Liver (tissue), 8 donors: ENCODE measurements at regions not wholly inside any gene's neighbourhood (a gene's known extent, or its start where the extent isn't known, plus 50 kb on each side); places are given as distances from the start of the nearest gene placed in this dataset.

Experiments
- DNase-seq: peaks from one replicate; pipeline ENCODE4 v3.0.0-alpha.2; 2017; ENCODE audit warnings: low spot score
- H3K27ac ChIP-seq, 2 donors: one replicate each; pipeline ENCODE4 v1.7.0; 2013; ENCODE audit warnings: inconsistent platforms in 2 of 2, low read length in 2 of 2, control low read depth in 1 of 2, low read depth in 1 of 2, mild to moderate bottlenecking in 1 of 2
- H3K27me3 ChIP-seq, 4 donors: one replicate each; pipeline versions ENCODE4 v1.6.1 to v1.7.0; 2013; ENCODE audit warnings: low read length in 3 of 4, inconsistent platforms in 1 of 4, mild to moderate bottlenecking in 1 of 4, moderate library complexity in 1 of 4; ENCODE audit not compliant: control insufficient read depth in 4 of 4, insufficient read depth in 4 of 4
- H3K36me3 ChIP-seq, 4 donors: one replicate each; pipeline versions ENCODE4 v1.6.1 to v1.7.0; 2013; ENCODE audit warnings: low read length in 3 of 4, mild to moderate bottlenecking in 3 of 4, low read depth in 1 of 4, moderate library complexity in 1 of 4; ENCODE audit not compliant: control insufficient read depth in 4 of 4, insufficient read depth in 3 of 4
- H3K4me1 ChIP-seq, 4 donors: one replicate each; pipeline versions ENCODE4 v1.6.1 to v1.7.0; 2013; ENCODE audit warnings: low read length in 3 of 4, mild to moderate bottlenecking in 3 of 4, moderate library complexity in 1 of 4; ENCODE audit not compliant: control insufficient read depth in 4 of 4, insufficient read depth in 4 of 4
- H3K4me3 ChIP-seq, 3 donors: one replicate each; pipeline versions ENCODE4 v1.6.1 to v1.7.0; 2013; ENCODE audit warnings: low read length in 3 of 3, control low read depth in 1 of 3, low read depth in 1 of 3, mild to moderate bottlenecking in 1 of 3
- H3K9ac ChIP-seq, 2 donors: one replicate each; pipeline ENCODE4 v1.7.0; 2013; ENCODE audit warnings: low read length in 2 of 2, mild to moderate bottlenecking in 2 of 2, moderate library complexity in 2 of 2, control low read depth in 1 of 2, low read depth in 1 of 2
- H3K9me3 ChIP-seq, 4 donors: one replicate each; pipeline versions ENCODE4 v1.6.1 to v1.7.0; 2013; ENCODE audit warnings: low read length in 3 of 4; ENCODE audit not compliant: control insufficient read depth in 4 of 4
- EGR1 ChIP-seq, 2 donors: IDR thresholded peaks; 2 replicates each; pipeline ENCODE4 v1.6.1; 2016 to 2018; ENCODE audit warnings: antibody characterized with exemption in 2 of 2, low read depth in 2 of 2
- FOXA1 ChIP-seq: IDR thresholded peaks from 2 replicates; pipeline ENCODE4 v1.6.1; 2016; ENCODE audit warnings: antibody characterized with exemption
- FOXA2 ChIP-seq: IDR thresholded peaks from 2 replicates; pipeline ENCODE4 v1.6.1; 2016; ENCODE audit warnings: antibody characterized with exemption
- GABPA ChIP-seq, 2 donors: IDR thresholded peaks in 1 of 2; conservative IDR thresholded peaks in 1 of 2; 2 replicates each; pipeline ENCODE4 v1.6.1; 2016; ENCODE audit warnings: antibody characterized with exemption in 2 of 2, mild to moderate bottlenecking in 1 of 2, moderate library complexity in 1 of 2
- HNF4A ChIP-seq, 2 donors: conservative IDR thresholded peaks; 2 replicates each; pipeline ENCODE4 v1.6.1; 2016; ENCODE audit warnings: antibody characterized with exemption in 2 of 2, mild to moderate bottlenecking in 2 of 2
- HNF4G ChIP-seq: IDR thresholded peaks from 2 replicates; pipeline ENCODE4 v1.6.1; 2016; ENCODE audit warnings: antibody characterized with exemption
- JUND ChIP-seq, 2 donors: IDR thresholded peaks; 2 replicates each; pipeline ENCODE4 v1.6.1; 2016; ENCODE audit warnings: antibody characterized with exemption in 2 of 2
- NR2F2 ChIP-seq: IDR thresholded peaks from 2 replicates; pipeline ENCODE4 v1.6.1; 2016; ENCODE audit warnings: antibody characterized with exemption
- RXRA ChIP-seq, 2 donors: IDR thresholded peaks; 2 replicates each; pipeline ENCODE4 v1.6.1; 2017 to 2018; ENCODE audit warnings: antibody characterized with exemption in 2 of 2, mild to moderate bottlenecking in 1 of 2
- SP1 ChIP-seq: IDR thresholded peaks from 2 replicates; pipeline ENCODE4 v1.6.1; 2018; ENCODE audit warnings: antibody characterized with exemption, mild to moderate bottlenecking
- TAF1 ChIP-seq: conservative IDR thresholded peaks from 2 replicates; pipeline ENCODE4 v1.6.1; 2016; ENCODE audit warnings: antibody characterized with exemption, mild to moderate bottlenecking
- YY1 ChIP-seq: IDR thresholded peaks from 2 replicates; pipeline ENCODE4 v1.6.1; 2016; ENCODE audit warnings: antibody characterized with exemption, mild to moderate bottlenecking
- WGBS: extraction: QIAGEN DNeasy Blood & Tissue Kit; methylation state at CpG from one replicate; pipeline ENCODE4 v1.1.7; 2013; 5-methylcytosine and 5-hydroxymethylcytosine counted together
- TF ChIP-seq, protein P1 (sequence below): IDR thresholded peaks from 2 replicates; pipeline ENCODE4 v1.6.1; 2016; ENCODE audit warnings: antibody characterized with exemption
- TF ChIP-seq, protein P2 (sequence below): IDR thresholded peaks from 2 replicates; pipeline ENCODE4 v1.6.1; 2016; ENCODE audit warnings: antibody characterized with exemption, mild to moderate bottlenecking
- TF ChIP-seq, protein P3 (sequence below): IDR thresholded peaks from 2 replicates; pipeline ENCODE4 v1.6.1; 2016; ENCODE audit warnings: antibody characterized with exemption
- TF ChIP-seq, protein P4 (sequence below): fragments of 150-350 bp; IDR thresholded peaks from 2 replicates; pipeline ENCODE4 v1.5.1; 2017; ENCODE audit warnings: improper control_type of control experiment, low read depth, low read length; ENCODE audit not compliant: missing input control
- TF ChIP-seq, protein P5 (sequence below): IDR thresholded peaks from 2 replicates; pipeline ENCODE4 v1.6.1; 2016; ENCODE audit warnings: antibody characterized with exemption
- donor health status: healthy.
- donor health status: healthy.
- donor health status: healthy.
- donor health status: healthy.
- donor health status: healthy.

DNA sequence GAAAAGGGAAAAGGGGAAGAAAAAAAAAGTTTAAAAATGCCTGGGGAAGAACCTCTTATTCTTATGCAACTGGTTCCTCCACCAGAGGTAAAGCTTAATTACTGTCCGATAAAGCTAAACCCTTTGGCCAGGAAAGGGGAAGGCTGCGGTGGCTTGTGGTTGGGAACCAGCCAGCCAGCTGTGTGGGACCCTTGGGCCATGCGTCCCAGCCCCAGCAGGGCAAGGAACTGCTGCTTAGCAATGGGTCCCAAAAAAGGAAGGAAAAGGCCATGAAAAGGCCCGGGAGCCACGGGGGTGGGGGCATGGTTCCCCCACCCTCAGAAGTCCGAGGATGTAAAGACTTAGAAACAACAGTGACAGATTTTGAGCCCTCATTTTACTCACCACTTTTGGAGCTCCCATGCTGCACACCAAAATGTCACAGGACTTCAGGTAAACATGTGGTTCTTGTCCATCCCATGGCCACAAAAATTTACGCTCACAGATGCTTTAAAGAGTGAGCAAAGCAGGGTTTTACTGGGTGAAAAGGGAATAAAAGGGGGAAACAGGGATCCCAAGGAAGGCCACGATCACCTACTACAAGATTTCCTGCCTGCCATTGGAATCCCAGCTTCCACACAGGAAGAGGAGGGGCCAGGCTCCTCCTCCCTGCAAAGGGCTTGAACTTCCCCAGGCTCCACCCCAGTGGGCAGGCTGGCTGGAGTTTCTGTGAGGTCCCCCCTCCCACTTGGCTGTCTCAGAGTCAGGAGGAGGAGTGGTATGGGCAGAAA lies 1234.7 kb upstream of the GJE1 start:
- H3K4me1 ChIP-seq, result no peaks in the 10 kb centered on the region
- no peak overlapping the region for H3K27ac ChIP-seq
- no peak overlapping the region for H3K9ac ChIP-seq
- DNase-seq, result no peak
- no peaks in the 10 kb centered on the region for H3K36me3 ChIP-seq
- no peaks in the 10 kb centered on the region for H3K27me3 ChIP-seq
- peaks cover 3 to 12% (median 8%) of the 10 kb centered on the region in 4 donors for H3K9me3 ChIP-seq
- H3K4me3 ChIP-seq, result no peak overlapping the region
- TF ChIP-seq NR2F2 (no peak), FOXA1 (no peak), RXRA (IDR thresholded peaks at IDR 0.05) (no peak), JUND (IDR thresholded peaks at IDR 0.05) (no peak)
- TF ChIP-seq, protein P1, sequence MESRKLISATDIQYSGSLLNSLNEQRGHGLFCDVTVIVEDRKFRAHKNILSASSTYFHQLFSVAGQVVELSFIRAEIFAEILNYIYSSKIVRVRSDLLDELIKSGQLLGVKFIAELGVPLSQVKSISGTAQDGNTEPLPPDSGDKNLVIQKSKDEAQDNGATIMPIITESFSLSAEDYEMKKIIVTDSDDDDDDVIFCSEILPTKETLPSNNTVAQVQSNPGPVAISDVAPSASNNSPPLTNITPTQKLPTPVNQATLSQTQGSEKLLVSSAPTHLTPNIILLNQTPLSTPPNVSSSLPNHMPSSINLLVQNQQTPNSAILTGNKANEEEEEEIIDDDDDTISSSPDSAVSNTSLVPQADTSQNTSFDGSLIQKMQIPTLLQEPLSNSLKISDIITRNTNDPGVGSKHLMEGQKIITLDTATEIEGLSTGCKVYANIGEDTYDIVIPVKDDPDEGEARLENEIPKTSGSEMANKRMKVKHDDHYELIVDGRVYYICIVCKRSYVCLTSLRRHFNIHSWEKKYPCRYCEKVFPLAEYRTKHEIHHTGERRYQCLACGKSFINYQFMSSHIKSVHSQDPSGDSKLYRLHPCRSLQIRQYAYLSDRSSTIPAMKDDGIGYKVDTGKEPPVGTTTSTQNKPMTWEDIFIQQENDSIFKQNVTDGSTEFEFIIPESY, result no peak
- TF ChIP-seq, protein P2, sequence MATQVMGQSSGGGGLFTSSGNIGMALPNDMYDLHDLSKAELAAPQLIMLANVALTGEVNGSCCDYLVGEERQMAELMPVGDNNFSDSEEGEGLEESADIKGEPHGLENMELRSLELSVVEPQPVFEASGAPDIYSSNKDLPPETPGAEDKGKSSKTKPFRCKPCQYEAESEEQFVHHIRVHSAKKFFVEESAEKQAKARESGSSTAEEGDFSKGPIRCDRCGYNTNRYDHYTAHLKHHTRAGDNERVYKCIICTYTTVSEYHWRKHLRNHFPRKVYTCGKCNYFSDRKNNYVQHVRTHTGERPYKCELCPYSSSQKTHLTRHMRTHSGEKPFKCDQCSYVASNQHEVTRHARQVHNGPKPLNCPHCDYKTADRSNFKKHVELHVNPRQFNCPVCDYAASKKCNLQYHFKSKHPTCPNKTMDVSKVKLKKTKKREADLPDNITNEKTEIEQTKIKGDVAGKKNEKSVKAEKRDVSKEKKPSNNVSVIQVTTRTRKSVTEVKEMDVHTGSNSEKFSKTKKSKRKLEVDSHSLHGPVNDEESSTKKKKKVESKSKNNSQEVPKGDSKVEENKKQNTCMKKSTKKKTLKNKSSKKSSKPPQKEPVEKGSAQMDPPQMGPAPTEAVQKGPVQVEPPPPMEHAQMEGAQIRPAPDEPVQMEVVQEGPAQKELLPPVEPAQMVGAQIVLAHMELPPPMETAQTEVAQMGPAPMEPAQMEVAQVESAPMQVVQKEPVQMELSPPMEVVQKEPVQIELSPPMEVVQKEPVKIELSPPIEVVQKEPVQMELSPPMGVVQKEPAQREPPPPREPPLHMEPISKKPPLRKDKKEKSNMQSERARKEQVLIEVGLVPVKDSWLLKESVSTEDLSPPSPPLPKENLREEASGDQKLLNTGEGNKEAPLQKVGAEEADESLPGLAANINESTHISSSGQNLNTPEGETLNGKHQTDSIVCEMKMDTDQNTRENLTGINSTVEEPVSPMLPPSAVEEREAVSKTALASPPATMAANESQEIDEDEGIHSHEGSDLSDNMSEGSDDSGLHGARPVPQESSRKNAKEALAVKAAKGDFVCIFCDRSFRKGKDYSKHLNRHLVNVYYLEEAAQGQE, result no peak
- WGBS, result 72% methylated on average over 8 of the region's 8 CpGs

DNA sequence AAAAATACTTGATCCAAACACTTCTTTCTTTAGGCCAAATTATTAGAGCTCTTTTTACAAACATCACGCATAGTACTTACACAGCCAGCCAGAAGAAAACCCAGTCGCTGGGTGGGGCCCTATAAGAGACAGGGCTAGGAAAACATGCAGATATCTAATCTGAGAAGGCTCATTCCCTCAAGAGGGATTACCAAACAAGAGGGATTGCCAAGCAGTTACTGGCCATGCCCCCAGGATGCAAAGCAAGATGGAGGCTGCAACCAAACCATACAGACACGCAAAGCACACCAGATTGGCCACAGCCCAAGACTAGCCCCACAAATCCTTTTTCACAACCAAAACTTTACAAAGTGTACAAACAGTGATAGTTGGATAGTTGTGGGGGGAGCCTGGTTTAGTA lies 1235.4 kb upstream of the GJE1 start:
- no peak overlapping the region for H3K9ac ChIP-seq
- H3K9me3 ChIP-seq, result peaks cover 3 to 12% (median 8%) of the 10 kb centered on the region in 4 donors
- no peak overlapping the region for H3K27ac ChIP-seq
- no peaks in the 10 kb centered on the region for H3K36me3 ChIP-seq
- no peaks in the 10 kb centered on the region for H3K27me3 ChIP-seq
- no peak for DNase-seq
- no peaks in the 10 kb centered on the region for H3K4me1 ChIP-seq
- WGBS, result 82% methylated on average over 3 of the region's 3 CpGs
- H3K4me3 ChIP-seq, result no peak overlapping the region
- no peak for TF ChIP-seq TAF1
- TF ChIP-seq GABPA (IDR thresholded peaks at IDR 0.05 in 1 of 2, conservative IDR thresholded peaks at IDR 0.05 in 1 of 2), result no peak
- TF ChIP-seq HNF4A (conservative IDR thresholded peaks at IDR 0.05), result no peak
- TF ChIP-seq EGR1 (IDR thresholded peaks at IDR 0.05; ENCODE audit: low read depth in 2 of 2), result no peak

DNA sequence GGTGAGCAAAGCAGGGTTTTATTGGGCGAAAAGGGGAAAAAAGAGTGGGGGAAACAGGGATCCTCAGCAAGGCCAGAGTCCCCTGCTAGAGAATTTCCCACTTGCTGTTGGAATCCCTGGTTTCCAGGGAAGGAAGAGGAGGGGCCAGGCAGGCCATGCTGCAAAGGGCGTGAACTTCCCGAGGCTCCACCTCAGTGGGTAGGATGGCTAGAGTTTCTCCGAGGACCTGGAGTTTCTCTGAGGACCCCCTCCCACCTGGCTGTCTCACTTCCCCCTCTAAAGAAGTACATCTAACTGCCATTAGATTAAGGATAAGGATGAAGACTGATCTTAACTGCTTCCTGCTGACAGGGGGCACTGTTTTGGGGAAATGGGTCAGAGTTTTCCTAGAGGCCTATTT lies 1239.3 kb upstream of the GJE1 start:
- Histone ChIP-seq H3K4me1 (no peaks in the 10 kb centered on the region), H3K27me3 (no peaks in the 10 kb centered on the region), H3K9ac (no peak overlapping the region), H3K9me3 (no peaks in the 10 kb centered on the region), H3K27ac (no peak overlapping the region), H3K36me3 (no peaks in the 10 kb centered on the region), H3K4me3 (no peak overlapping the region)
- WGBS, result 74% methylated on average over 4 of the region's 4 CpGs
- DNase-seq, result no peak
- no peak for TF ChIP-seq HNF4G
- TF ChIP-seq, protein P3, sequence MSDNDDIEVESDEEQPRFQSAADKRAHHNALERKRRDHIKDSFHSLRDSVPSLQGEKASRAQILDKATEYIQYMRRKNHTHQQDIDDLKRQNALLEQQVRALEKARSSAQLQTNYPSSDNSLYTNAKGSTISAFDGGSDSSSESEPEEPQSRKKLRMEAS, result no peak
- TF ChIP-seq YY1, result no peak
- TF ChIP-seq, protein P4, sequence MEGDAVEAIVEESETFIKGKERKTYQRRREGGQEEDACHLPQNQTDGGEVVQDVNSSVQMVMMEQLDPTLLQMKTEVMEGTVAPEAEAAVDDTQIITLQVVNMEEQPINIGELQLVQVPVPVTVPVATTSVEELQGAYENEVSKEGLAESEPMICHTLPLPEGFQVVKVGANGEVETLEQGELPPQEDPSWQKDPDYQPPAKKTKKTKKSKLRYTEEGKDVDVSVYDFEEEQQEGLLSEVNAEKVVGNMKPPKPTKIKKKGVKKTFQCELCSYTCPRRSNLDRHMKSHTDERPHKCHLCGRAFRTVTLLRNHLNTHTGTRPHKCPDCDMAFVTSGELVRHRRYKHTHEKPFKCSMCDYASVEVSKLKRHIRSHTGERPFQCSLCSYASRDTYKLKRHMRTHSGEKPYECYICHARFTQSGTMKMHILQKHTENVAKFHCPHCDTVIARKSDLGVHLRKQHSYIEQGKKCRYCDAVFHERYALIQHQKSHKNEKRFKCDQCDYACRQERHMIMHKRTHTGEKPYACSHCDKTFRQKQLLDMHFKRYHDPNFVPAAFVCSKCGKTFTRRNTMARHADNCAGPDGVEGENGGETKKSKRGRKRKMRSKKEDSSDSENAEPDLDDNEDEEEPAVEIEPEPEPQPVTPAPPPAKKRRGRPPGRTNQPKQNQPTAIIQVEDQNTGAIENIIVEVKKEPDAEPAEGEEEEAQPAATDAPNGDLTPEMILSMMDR, result no peak
- no peak for TF ChIP-seq HNF4A (conservative IDR thresholded peaks at IDR 0.05)
- TF ChIP-seq RXRA (IDR thresholded peaks at IDR 0.05), result no peak
- no peak for TF ChIP-seq GABPA (IDR thresholded peaks at IDR 0.05 in 1 of 2, conservative IDR thresholded peaks at IDR 0.05 in 1 of 2)
- TF ChIP-seq FOXA2, result no peak
- TF ChIP-seq EGR1 (IDR thresholded peaks at IDR 0.05; ENCODE audit: low read depth in 2 of 2), result no peak
- TF ChIP-seq, protein P5, sequence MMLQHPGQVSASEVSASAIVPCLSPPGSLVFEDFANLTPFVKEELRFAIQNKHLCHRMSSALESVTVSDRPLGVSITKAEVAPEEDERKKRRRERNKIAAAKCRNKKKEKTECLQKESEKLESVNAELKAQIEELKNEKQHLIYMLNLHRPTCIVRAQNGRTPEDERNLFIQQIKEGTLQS, result no peak
- no peak for TF ChIP-seq TAF1
- TF ChIP-seq FOXA1, result no peak
- TF ChIP-seq SP1, result no peak
- no peak for TF ChIP-seq JUND (IDR thresholded peaks at IDR 0.05)
- TF ChIP-seq, protein P1, result no peak
